ENCODE measurements at regions not wholly inside any gene's neighbourhood (a gene's known extent, or its start where the extent isn't known, plus 50 kb on each side); places are given as distances from the start of the nearest gene placed in this dataset.

- Histone ChIP-seq H3K79me2 (ENCODE audit: control insufficient read depth, low read length) (no peaks in the 10 kb centered on the region), H3K9me3 (ENCODE audit: control insufficient read depth, insufficient read depth, low read length) (no peaks in the 10 kb centered on the region)
Observed at GRCh38 chr6:51495096-51495495, 592.3 kb downstream of the PKHD1 start.

GRCh38 chr6:51495610-51496396 lies 591.6 kb downstream of the PKHD1 start:
- no peaks in the 10 kb centered on the region for H4K20me1 ChIP-seq (ENCODE audit: control insufficient read depth, insufficient read depth, low read depth, low read length)
- H3K36me3 ChIP-seq (ENCODE audit: control insufficient read depth, low read length): no peaks in the 10 kb centered on the region
- no peaks in the 10 kb centered on the region for H3K9me3 ChIP-seq (ENCODE audit: control insufficient read depth, insufficient read depth, low read length)
- no peaks in the 10 kb centered on the region for H3K27me3 ChIP-seq (ENCODE audit: control insufficient read depth, low read length)
- no peak for TF ChIP-seq CTCF (IDR thresholded peaks at IDR 0.05; ENCODE audit: low read depth, low read length, poor library complexity, severe bottlenecking)
- H3K4me3 ChIP-seq (ENCODE audit: low read length): no peak overlapping the region
- no peak overlapping the region for H3K27ac ChIP-seq (ENCODE audit: low read depth, low read length)
- no peaks in the 10 kb centered on the region for H3K79me2 ChIP-seq (ENCODE audit: control insufficient read depth, low read length)
- no peak overlapping the region for H3K4me2 ChIP-seq (ENCODE audit: low read length)
- no peaks in the 10 kb centered on the region for H3K9me2 ChIP-seq (replicated peaks; ENCODE audit: control insufficient read depth, low read length)
- H3K4me1 ChIP-seq (ENCODE audit: control insufficient read depth, low read length): no peaks in the 10 kb centered on the region
- H3F3A ChIP-seq (ENCODE audit: control insufficient read depth, insufficient read depth): no peaks in the 10 kb centered on the region

More at GRCh38 chr6:51495096-51495495, 592.3 kb downstream of the PKHD1 start:
- H3K4me3 ChIP-seq (ENCODE audit: low read length): no peak overlapping the region
- H3K9me2 ChIP-seq (replicated peaks; ENCODE audit: control insufficient read depth, low read length): no peaks in the 10 kb centered on the region
- H3K4me2 ChIP-seq (ENCODE audit: low read length): no peak overlapping the region
- H3F3A ChIP-seq (ENCODE audit: control insufficient read depth, insufficient read depth): no peaks in the 10 kb centered on the region
- H3K27me3 ChIP-seq (ENCODE audit: control insufficient read depth, low read length): no peaks in the 10 kb centered on the region
- no peak overlapping the region for H3K27ac ChIP-seq (ENCODE audit: low read depth, low read length)
- no peak for TF ChIP-seq EZH2phosphoT487 (IDR thresholded peaks at IDR 0.05; ENCODE audit: borderline replicate concordance, low read length)
- no peak for TF ChIP-seq CTCF (IDR thresholded peaks at IDR 0.05; ENCODE audit: low read depth, low read length, poor library complexity, severe bottlenecking)
- H4K20me1 ChIP-seq (ENCODE audit: control insufficient read depth, insufficient read depth, low read depth, low read length): no peaks in the 10 kb centered on the region
- no peaks in the 10 kb centered on the region for H3K36me3 ChIP-seq (ENCODE audit: control insufficient read depth, low read length)
- no peaks in the 10 kb centered on the region for H3K4me1 ChIP-seq (ENCODE audit: control insufficient read depth, low read length)

- no peak overlapping the region for H3K4me2 ChIP-seq (ENCODE audit: low read length)
- no peaks in the 10 kb centered on the region for H3K9me3 ChIP-seq (ENCODE audit: control insufficient read depth, insufficient read depth, low read length)
- no peaks in the 10 kb centered on the region for H3K9me2 ChIP-seq (replicated peaks; ENCODE audit: control insufficient read depth, low read length)
- no peaks in the 10 kb centered on the region for H3K27me3 ChIP-seq (ENCODE audit: control insufficient read depth, low read length)
- no peaks in the 10 kb centered on the region for H3F3A ChIP-seq (ENCODE audit: control insufficient read depth, insufficient read depth)
- H3K4me1 ChIP-seq (ENCODE audit: control insufficient read depth, low read length): no peaks in the 10 kb centered on the region
- no peak overlapping the region for H3K4me3 ChIP-seq (ENCODE audit: low read length)
- H3K79me2 ChIP-seq (ENCODE audit: control insufficient read depth, low read length): no peaks in the 10 kb centered on the region
- no peaks in the 10 kb centered on the region for H4K20me1 ChIP-seq (ENCODE audit: control insufficient read depth, insufficient read depth, low read depth, low read length)
- no peak for TF ChIP-seq EZH2phosphoT487 (IDR thresholded peaks at IDR 0.05; ENCODE audit: borderline replicate concordance, low read length)
- TF ChIP-seq CTCF (IDR thresholded peaks at IDR 0.05; ENCODE audit: low read depth, low read length, poor library complexity, severe bottlenecking): no peak
- H3K27ac ChIP-seq (ENCODE audit: low read depth, low read length): no peak overlapping the region
- no peaks in the 10 kb centered on the region for H3K36me3 ChIP-seq (ENCODE audit: control insufficient read depth, low read length)
Observed at GRCh38 chr6:51502996-51503395, 584.4 kb downstream of the PKHD1 start.
